Lung (tissue), 11 donors: ENCODE measurements at regions not wholly inside any gene's neighbourhood (a gene's known extent, or its start where the extent isn't known, plus 50 kb on each side); places are given as distances from the start of the nearest gene placed in this dataset.
A peak's percentile ranks its signal among the peaks of the same experiment; 100 is the strongest.
"Not testable (repeated sequence)": the region's sequence is repeated elsewhere in the genome, so short reads cannot be mapped to it uniquely, and the experiment has no call there.

Experiments used
- ATAC-seq: fragments of 200-7000 bp; cut with Tn5 transposase; one replicate; pipeline ENCODE4 v1.9.1; 2020; ENCODE audit warnings: moderate number of reproducible peaks; ENCODE audit not compliant: insufficient read depth, low FRiP score
- DNase-seq, 3 donors: peaks; one replicate each; pipeline ENCODE4 v3.0.0-alpha.2; 2013 to 2017
- H3K27ac ChIP-seq, 2 donors: one replicate each; pipeline ENCODE4 v1.5.1; 2013; ENCODE audit warnings: mild to moderate bottlenecking in 2 of 2, moderate library complexity in 2 of 2, control low read depth in 1 of 2, inconsistent platforms in 1 of 2, low read depth in 1 of 2, low read length in 1 of 2
- H3K27me3 ChIP-seq, 3 donors: one replicate each; pipeline ENCODE4 v1.5.1; 2013; ENCODE audit warnings: low read length in 2 of 3; ENCODE audit not compliant: control insufficient read depth in 3 of 3, insufficient read depth in 3 of 3
- H3K36me3 ChIP-seq, 4 donors: one replicate each; pipeline ENCODE4 v1.5.1; 2013; ENCODE audit warnings: low read length in 4 of 4, mild to moderate bottlenecking in 1 of 4, moderate library complexity in 1 of 4; ENCODE audit not compliant: control insufficient read depth in 4 of 4, insufficient read depth in 4 of 4
- H3K4me1 ChIP-seq, 5 donors: one replicate each; pipeline ENCODE4 v1.5.1; 2013; ENCODE audit warnings: low read length in 5 of 5, mild to moderate bottlenecking in 2 of 5, moderate library complexity in 1 of 5; ENCODE audit not compliant: control insufficient read depth in 5 of 5, insufficient read depth in 5 of 5
- H3K4me3 ChIP-seq: one replicate; pipeline ENCODE4 v1.5.1; 2013; ENCODE audit warnings: mild to moderate bottlenecking, control low read depth, moderate library complexity
- H3K9ac ChIP-seq, 2 donors: one replicate each; pipeline ENCODE4 v1.5.1; 2013; ENCODE audit warnings: low read length in 2 of 2, control low read depth in 1 of 2; ENCODE audit not compliant: insufficient read depth in 1 of 2
- H3K9me3 ChIP-seq, 4 donors: one replicate each; pipeline ENCODE4 v1.5.1; 2013; ENCODE audit warnings: low read length in 3 of 4, mild to moderate bottlenecking in 1 of 4, moderate library complexity in 1 of 4; ENCODE audit not compliant: control insufficient read depth in 4 of 4, insufficient read depth in 3 of 4
- WGBS, 2 donors: extraction: QIAGEN DNeasy Blood & Tissue Kit; methylation state at CpG; one replicate each; pipeline ENCODE4 v1.1.7; 2013; 5-methylcytosine and 5-hydroxymethylcytosine counted together
- TF ChIP-seq, protein P1 (sequence below): IDR thresholded peaks from 2 replicates; pipeline ENCODE4 v1.5.1; 2012; ENCODE audit warnings: mild to moderate bottlenecking; ENCODE audit errors: control extremely low read depth, extremely low read depth
- donor health status: control.
- donor health status: control.
- donor health status: Bipolar disorder and iron deficiency.
- donor health status: healthy.
- donor health status: DM: yes; HTN: yes; CAD: no.

DNA sequence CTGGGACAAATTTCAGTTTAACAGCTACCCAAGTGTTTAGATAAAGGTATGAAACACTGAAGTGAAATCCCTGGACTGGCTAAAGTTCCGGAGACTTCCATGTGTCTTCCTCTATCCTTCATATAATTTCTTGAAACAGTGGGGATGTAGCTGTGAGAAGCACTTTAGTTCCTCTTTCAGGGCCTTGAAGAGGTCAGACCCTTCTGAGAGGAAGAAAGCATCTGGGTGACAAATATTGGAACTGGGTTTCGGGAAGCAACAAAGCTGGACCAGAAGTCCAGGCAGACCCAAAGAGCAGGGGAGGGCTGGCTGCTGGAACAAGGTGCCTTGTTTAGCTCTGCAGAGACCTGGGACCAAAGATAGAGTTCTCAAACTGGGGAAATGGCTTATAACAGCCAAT lies 75.4 kb upstream of the ZFAND5 start:
- DNase-seq (no peak), ATAC-seq (peak; percentile 39)
- Histone ChIP-seq H3K9ac (no peak overlapping the region), H3K4me3 (no peak overlapping the region), H3K27me3 (no peaks in the 10 kb centered on the region), H3K27ac (no peak overlapping the region), H3K4me1 (peaks cover 0 to 2% (median 0%) of the 10 kb centered on the region in 5 donors), H3K9me3 (no peaks in the 10 kb centered on the region), H3K36me3 (no peaks in the 10 kb centered on the region)
- TF ChIP-seq, protein P1, sequence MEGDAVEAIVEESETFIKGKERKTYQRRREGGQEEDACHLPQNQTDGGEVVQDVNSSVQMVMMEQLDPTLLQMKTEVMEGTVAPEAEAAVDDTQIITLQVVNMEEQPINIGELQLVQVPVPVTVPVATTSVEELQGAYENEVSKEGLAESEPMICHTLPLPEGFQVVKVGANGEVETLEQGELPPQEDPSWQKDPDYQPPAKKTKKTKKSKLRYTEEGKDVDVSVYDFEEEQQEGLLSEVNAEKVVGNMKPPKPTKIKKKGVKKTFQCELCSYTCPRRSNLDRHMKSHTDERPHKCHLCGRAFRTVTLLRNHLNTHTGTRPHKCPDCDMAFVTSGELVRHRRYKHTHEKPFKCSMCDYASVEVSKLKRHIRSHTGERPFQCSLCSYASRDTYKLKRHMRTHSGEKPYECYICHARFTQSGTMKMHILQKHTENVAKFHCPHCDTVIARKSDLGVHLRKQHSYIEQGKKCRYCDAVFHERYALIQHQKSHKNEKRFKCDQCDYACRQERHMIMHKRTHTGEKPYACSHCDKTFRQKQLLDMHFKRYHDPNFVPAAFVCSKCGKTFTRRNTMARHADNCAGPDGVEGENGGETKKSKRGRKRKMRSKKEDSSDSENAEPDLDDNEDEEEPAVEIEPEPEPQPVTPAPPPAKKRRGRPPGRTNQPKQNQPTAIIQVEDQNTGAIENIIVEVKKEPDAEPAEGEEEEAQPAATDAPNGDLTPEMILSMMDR: no peak
- 73 to 82% methylated on average over 2 of the region's 2 CpGs for WGBS, 2 donors

DNA sequence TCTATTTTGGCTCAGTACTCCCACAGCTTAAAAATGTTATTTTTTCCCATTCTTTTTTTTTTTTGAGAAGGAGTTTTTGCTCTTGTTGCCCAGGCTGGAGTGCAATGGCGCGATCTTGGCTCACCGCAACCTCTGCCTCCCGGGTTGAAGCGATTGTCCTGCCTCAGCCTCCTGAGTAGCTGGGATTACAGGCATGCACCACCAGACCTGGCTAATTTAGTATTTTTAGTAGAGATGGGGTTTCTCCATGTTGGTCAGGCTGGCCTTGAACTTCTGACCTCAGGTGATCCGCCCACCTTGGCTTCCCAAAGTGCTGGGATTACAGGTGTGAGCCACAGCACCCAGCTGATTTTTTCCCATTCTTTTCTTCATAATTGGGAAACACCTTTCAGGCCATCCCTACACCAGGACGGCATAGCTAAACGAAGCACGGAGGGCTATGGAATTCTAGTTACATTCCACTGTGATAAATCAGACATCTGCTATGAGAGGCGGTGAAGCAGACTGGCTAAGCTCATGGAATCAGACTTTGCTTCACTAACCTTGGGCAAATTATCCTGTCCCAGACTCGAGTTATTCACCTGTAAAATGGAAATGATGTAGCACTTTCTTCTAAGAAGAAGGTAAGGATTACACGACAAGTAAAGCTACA lies 68.7 kb upstream of the ZFAND5 start:
- H3K27me3 ChIP-seq, H3K36me3 ChIP-seq, H3K27ac ChIP-seq, DNase-seq, H3K4me1 ChIP-seq, H3K9me3 ChIP-seq, H3K4me3 ChIP-seq, ATAC-seq, H3K9ac ChIP-seq: not testable (repeated sequence)
- 83 to 92% methylated on average over 12 of the region's 12 CpGs for WGBS, 2 donors

DNA sequence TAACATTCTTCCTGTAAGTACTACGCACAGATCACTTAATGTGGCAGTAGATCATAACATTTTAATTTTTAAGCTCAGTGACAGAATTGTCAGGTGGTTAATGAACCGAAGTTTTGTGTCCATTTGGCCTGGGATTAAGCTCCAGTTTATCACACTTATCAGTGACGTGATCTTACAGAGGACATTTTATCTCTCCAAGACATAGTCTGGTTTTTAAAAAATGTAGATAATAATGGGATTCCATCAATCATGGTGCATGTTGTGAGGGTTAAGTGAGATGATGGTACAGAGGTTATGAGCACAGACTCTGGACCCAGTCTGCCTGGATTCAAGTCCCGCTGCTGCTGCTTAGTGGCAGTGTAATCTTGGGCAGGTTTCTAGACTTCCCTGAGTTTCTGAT lies 66.0 kb upstream of the ZFAND5 start:
- Histone ChIP-seq H3K4me1 (no peaks in the 10 kb centered on the region), H3K36me3 (no peaks in the 10 kb centered on the region), H3K27me3 (no peaks in the 10 kb centered on the region), H3K9me3 (no peaks in the 10 kb centered on the region), H3K9ac (no peak overlapping the region), H3K27ac (no peak overlapping the region), H3K4me3 (no peak overlapping the region)
- ATAC-seq (no peak), DNase-seq (no peak)
- TF ChIP-seq, protein P1: no peak
- WGBS, 2 donors: 88 to 93% methylated on average over 4 of the region's 4 CpGs

DNA sequence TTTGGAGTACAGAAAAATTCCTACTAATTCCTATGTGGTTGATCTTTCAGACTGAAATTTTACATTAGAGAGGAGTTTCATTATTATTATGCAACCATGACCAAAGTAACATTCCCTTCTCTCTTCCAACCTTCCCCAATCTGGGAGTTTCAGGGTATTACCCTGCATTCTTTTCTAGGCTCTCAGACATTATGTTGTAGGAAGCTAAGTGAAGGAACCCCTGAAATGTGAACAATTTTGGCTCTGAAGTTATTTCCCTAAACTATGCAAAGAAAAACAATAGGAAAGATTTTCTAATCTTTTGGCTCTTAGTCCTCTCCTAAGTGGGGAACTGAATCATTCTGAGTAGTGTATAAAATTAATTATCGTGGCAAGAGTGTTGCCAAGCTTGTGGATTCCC lies 63.3 kb upstream of the ZFAND5 start:
- ATAC-seq: no peak
- TF ChIP-seq, protein P1: no peak

More for the DNA sequence above, 63.3 kb upstream of the ZFAND5 start:
- H3K4me3 ChIP-seq: no peak overlapping the region
- no peak for DNase-seq
- no peaks in the 10 kb centered on the region for H3K4me1 ChIP-seq
- H3K27me3 ChIP-seq: no peaks in the 10 kb centered on the region
- H3K36me3 ChIP-seq: no peaks in the 10 kb centered on the region
- no peak overlapping the region for H3K27ac ChIP-seq
- H3K9ac ChIP-seq: no peak overlapping the region
- H3K9me3 ChIP-seq: no peaks in the 10 kb centered on the region
- WGBS, 2 donors: 58 to 68% methylated on average over 1 of the region's 1 CpG
